ENCODE measurements at regions not wholly inside any gene's neighbourhood (a gene's known extent, or its start where the extent isn't known, plus 50 kb on each side); places are given as distances from the start of the nearest gene placed in this dataset.

DNA sequence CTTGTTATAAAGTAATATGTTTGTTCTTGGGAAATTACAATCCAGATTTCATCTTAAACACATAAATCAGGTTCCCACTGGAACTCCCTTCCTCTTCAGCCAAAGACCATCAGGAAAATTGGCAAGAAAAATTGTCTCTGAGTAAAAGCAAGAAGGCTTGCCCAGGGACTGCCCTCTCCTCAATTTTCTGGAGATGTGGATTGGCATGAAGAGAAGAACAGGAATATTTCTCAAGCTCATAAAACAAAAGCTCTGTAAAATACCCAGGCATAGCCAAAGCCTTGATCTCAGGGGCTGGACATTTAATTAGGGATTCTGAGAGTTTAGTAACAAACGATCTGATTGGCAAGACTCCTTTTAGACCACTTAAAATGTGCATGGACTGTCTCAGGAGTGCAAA, 223.4 kb downstream of the ZNF608 start:
- H3K9ac ChIP-seq (ENCODE audit: low read depth in 1 of 2, low read length in 2 of 2) = no peak overlapping the region
- no peak for TF ChIP-seq HNF4G (IDR thresholded peaks at IDR 0.05)
- no peaks in the 10 kb centered on the region for H3K9me3 ChIP-seq (ENCODE audit: control insufficient read depth in 4 of 4, low read length in 3 of 4)
- peaks cover 0 to 4% (median 2%) of the 10 kb centered on the region in 4 donors for H3K4me1 ChIP-seq (ENCODE audit: control insufficient read depth in 4 of 4, insufficient read depth in 4 of 4, low read length in 3 of 4)
- H3K27ac ChIP-seq (ENCODE audit: low read depth in 1 of 2, low read length in 2 of 2) = no peak overlapping the region
- no peaks in the 10 kb centered on the region for H3K36me3 ChIP-seq (ENCODE audit: control insufficient read depth in 4 of 4, insufficient read depth in 3 of 4, low read depth in 1 of 4, low read length in 3 of 4)
- H3K4me3 ChIP-seq (ENCODE audit: low read depth in 1 of 3, low read length in 3 of 3) = no peak overlapping the region
- WGBS = 51% methylated on average over 1 of the region's 1 CpG
- no peak for DNase-seq (ENCODE audit: low spot score)
- H3K27me3 ChIP-seq (ENCODE audit: control insufficient read depth in 4 of 4, insufficient read depth in 4 of 4, low read length in 3 of 4) = no peaks in the 10 kb centered on the region

DNA sequence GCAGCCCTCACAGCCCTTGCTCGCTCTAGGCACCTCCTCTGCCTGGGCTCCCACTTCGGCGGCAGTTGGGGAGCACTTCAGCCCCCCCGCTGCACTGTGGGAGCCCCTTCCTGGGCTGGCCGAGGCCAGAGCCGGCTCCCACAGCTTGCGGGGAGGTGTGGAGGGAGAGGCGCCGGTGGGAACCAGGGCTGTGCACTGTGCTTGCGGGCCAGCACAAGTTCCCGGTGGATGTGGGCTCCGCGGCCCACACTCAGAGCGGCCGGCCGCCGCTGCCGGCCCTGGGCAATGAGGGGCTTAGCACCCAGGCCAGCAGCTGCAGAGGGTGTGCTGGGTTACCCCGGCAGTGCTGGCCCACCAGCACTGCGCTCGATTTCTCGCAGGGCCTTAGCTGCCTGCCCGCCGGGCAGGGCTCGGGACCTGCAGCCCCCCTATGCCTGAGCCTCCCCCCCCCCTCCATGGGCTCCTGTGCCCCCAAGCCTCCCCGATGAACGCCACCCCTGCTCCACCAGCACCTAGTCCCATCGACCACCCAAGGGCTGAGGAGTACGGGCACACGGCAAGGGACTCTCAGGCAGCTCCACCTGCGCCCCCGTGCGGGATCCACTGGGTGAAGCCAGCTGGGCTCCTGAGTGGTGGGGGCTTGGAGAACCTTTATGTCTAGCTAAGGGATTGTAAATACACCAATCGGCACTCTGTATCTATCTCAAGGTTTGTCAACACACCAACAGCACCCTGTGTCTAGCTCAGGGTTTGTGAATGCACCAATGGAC, 224.8 kb downstream of the ZNF608 start:
- WGBS = 96% methylated on average over 34 of the region's 34 CpGs
- no peak overlapping the region for H3K4me3 ChIP-seq (ENCODE audit: low read depth in 1 of 3, low read length in 3 of 3)
- H3K36me3 ChIP-seq (ENCODE audit: control insufficient read depth in 4 of 4, insufficient read depth in 3 of 4, low read depth in 1 of 4, low read length in 3 of 4) = no peaks in the 10 kb centered on the region
- H3K9me3 ChIP-seq (ENCODE audit: control insufficient read depth in 4 of 4, low read length in 3 of 4) = no peaks in the 10 kb centered on the region
- no peak overlapping the region for H3K27ac ChIP-seq (ENCODE audit: low read depth in 1 of 2, low read length in 2 of 2)
- TF ChIP-seq EGR1 (IDR thresholded peaks at IDR 0.05; ENCODE audit: low read depth in 2 of 2) (no peak), TAF1 (conservative IDR thresholded peaks at IDR 0.05) (no peak), JUND (IDR thresholded peaks at IDR 0.05) (no peak), FOXA1 (IDR thresholded peaks at IDR 0.05) (no peak), YY1 (IDR thresholded peaks at IDR 0.05) (no peak), HNF4A (conservative IDR thresholded peaks at IDR 0.05) (no peak), FOXA2 (IDR thresholded peaks at IDR 0.05) (no peak), RXRA (IDR thresholded peaks at IDR 0.05) (no peak), SP1 (IDR thresholded peaks at IDR 0.05) (no peak), NR2F2 (IDR thresholded peaks at IDR 0.05) (no peak), GABPA (IDR thresholded peaks at IDR 0.05 in 1 of 2, conservative IDR thresholded peaks at IDR 0.05 in 1 of 2) (no peak), RAD21 (IDR thresholded peaks at IDR 0.05) (no peak), HNF4G (IDR thresholded peaks at IDR 0.05) (no peak)
- TF ChIP-seq, protein P1, sequence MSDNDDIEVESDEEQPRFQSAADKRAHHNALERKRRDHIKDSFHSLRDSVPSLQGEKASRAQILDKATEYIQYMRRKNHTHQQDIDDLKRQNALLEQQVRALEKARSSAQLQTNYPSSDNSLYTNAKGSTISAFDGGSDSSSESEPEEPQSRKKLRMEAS (IDR thresholded peaks at IDR 0.05) = no peak
- TF ChIP-seq, protein P2, sequence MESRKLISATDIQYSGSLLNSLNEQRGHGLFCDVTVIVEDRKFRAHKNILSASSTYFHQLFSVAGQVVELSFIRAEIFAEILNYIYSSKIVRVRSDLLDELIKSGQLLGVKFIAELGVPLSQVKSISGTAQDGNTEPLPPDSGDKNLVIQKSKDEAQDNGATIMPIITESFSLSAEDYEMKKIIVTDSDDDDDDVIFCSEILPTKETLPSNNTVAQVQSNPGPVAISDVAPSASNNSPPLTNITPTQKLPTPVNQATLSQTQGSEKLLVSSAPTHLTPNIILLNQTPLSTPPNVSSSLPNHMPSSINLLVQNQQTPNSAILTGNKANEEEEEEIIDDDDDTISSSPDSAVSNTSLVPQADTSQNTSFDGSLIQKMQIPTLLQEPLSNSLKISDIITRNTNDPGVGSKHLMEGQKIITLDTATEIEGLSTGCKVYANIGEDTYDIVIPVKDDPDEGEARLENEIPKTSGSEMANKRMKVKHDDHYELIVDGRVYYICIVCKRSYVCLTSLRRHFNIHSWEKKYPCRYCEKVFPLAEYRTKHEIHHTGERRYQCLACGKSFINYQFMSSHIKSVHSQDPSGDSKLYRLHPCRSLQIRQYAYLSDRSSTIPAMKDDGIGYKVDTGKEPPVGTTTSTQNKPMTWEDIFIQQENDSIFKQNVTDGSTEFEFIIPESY (IDR thresholded peaks at IDR 0.05) = no peak
- TF ChIP-seq, protein P3, sequence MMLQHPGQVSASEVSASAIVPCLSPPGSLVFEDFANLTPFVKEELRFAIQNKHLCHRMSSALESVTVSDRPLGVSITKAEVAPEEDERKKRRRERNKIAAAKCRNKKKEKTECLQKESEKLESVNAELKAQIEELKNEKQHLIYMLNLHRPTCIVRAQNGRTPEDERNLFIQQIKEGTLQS (IDR thresholded peaks at IDR 0.05) = no peak
- TF ChIP-seq, protein P4, sequence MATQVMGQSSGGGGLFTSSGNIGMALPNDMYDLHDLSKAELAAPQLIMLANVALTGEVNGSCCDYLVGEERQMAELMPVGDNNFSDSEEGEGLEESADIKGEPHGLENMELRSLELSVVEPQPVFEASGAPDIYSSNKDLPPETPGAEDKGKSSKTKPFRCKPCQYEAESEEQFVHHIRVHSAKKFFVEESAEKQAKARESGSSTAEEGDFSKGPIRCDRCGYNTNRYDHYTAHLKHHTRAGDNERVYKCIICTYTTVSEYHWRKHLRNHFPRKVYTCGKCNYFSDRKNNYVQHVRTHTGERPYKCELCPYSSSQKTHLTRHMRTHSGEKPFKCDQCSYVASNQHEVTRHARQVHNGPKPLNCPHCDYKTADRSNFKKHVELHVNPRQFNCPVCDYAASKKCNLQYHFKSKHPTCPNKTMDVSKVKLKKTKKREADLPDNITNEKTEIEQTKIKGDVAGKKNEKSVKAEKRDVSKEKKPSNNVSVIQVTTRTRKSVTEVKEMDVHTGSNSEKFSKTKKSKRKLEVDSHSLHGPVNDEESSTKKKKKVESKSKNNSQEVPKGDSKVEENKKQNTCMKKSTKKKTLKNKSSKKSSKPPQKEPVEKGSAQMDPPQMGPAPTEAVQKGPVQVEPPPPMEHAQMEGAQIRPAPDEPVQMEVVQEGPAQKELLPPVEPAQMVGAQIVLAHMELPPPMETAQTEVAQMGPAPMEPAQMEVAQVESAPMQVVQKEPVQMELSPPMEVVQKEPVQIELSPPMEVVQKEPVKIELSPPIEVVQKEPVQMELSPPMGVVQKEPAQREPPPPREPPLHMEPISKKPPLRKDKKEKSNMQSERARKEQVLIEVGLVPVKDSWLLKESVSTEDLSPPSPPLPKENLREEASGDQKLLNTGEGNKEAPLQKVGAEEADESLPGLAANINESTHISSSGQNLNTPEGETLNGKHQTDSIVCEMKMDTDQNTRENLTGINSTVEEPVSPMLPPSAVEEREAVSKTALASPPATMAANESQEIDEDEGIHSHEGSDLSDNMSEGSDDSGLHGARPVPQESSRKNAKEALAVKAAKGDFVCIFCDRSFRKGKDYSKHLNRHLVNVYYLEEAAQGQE (IDR thresholded peaks at IDR 0.05) = no peak
- TF ChIP-seq, protein P5, sequence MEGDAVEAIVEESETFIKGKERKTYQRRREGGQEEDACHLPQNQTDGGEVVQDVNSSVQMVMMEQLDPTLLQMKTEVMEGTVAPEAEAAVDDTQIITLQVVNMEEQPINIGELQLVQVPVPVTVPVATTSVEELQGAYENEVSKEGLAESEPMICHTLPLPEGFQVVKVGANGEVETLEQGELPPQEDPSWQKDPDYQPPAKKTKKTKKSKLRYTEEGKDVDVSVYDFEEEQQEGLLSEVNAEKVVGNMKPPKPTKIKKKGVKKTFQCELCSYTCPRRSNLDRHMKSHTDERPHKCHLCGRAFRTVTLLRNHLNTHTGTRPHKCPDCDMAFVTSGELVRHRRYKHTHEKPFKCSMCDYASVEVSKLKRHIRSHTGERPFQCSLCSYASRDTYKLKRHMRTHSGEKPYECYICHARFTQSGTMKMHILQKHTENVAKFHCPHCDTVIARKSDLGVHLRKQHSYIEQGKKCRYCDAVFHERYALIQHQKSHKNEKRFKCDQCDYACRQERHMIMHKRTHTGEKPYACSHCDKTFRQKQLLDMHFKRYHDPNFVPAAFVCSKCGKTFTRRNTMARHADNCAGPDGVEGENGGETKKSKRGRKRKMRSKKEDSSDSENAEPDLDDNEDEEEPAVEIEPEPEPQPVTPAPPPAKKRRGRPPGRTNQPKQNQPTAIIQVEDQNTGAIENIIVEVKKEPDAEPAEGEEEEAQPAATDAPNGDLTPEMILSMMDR (IDR thresholded peaks at IDR 0.05; ENCODE audit: low read depth, low read length, missing input control) = no peak
- no peaks in the 10 kb centered on the region for H3K27me3 ChIP-seq (ENCODE audit: control insufficient read depth in 4 of 4, insufficient read depth in 4 of 4, low read length in 3 of 4)
- DNase-seq (ENCODE audit: low spot score) = no peak
- H3K9ac ChIP-seq (ENCODE audit: low read depth in 1 of 2, low read length in 2 of 2) = no peak overlapping the region
- no peaks in the 10 kb centered on the region for H3K4me1 ChIP-seq (ENCODE audit: control insufficient read depth in 4 of 4, insufficient read depth in 4 of 4, low read length in 3 of 4)
